ENCODE measurements at regions not wholly inside any gene's neighbourhood (a gene's known extent, or its start where the extent isn't known, plus 50 kb on each side); places are given as distances from the start of the nearest gene placed in this dataset.

DNA sequence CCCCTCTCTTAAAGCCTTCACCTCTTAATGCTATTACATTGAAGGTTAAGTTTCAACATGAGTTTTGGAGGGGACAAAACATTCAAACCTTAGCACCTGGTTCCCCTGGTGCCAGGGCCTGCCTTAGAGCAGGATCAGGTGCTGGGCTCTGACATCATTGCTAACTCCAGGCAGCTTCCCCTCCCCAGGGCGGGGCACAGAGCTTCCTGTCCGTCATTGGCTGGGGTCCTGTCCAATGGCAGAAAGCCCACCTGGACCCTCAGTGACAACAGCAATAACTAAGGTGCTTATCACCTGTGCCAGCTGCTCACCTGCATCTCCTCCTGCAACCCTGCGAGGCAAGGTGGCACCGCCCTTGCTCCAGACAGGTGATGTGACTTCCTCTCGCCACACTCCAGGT is 177.4 kb downstream of the NSG2 start:
- Histone ChIP-seq H3K4me1 (no peaks in the 10 kb centered on the region), H3K4me3 (no peak overlapping the region), H3K27me3 (peaks cover 0 to 12% of the 10 kb centered on the region in 2 donors), H3K9me3 (peaks cover 0 to 4% (median 2%) of the 10 kb centered on the region in 3 donors), H3K27ac (no peak overlapping the region), H3K36me3 (no peaks in the 10 kb centered on the region)
- no peak for DNase-seq
- TF ChIP-seq CTCF (IDR thresholded peaks at IDR 0.05), result no peak
- intact Hi-C loops (cut with DNase I; ENCODE audit: low total_unique reads), result no loop called here

GRCh38 chr5:174223355-174223754 is 177.8 kb downstream of the NSG2 start:
- TF ChIP-seq CTCF (IDR thresholded peaks at IDR 0.05), result no peak
- H3K27me3 ChIP-seq, result peaks cover 0 to 12% of the 10 kb centered on the region in 2 donors
- H3K36me3 ChIP-seq, result no peaks in the 10 kb centered on the region

DNA sequence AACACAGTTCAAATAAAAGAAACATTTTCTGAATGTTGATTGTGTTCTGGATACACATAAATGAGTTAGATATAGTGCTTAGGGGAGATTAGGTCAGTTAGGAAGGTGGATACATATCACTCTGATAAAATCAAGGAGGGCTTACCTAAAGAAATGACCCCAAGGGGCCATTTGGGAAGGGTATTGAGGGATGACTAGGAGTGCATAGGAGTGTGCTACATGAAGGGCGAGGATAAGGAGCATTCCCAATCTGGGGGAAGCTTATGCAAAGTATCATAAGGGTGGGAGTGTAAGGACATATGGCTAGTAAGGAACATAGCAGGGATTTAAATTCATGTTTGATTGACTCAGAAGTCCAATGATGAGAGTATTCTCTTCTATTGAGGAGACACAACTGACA is 183.6 kb downstream of the NSG2 start:
- Histone ChIP-seq H3K27me3 (peaks cover 0 to 6% of the 10 kb centered on the region in 2 donors), H3K4me1 (no peaks in the 10 kb centered on the region), H3K36me3 (no peaks in the 10 kb centered on the region), H3K27ac (no peak overlapping the region), H3K4me3 (no peak overlapping the region), H3K9me3 (no peaks in the 10 kb centered on the region)
- TF ChIP-seq CTCF (IDR thresholded peaks at IDR 0.05), result no peak
- no peak for DNase-seq
- intact Hi-C loops (cut with DNase I; ENCODE audit: low total_unique reads), result no loop called here

More at GRCh38 chr5:174223355-174223754, 177.8 kb downstream of the NSG2 start:
- no peak overlapping the region for H3K4me3 ChIP-seq
- DNase-seq, result no peak
- no peaks in the 10 kb centered on the region for H3K4me1 ChIP-seq
- intact Hi-C loops (cut with DNase I; ENCODE audit: low total_unique reads), result no loop called here
- H3K9me3 ChIP-seq, result no peaks in the 10 kb centered on the region
- H3K27ac ChIP-seq, result no peak overlapping the region

DNA sequence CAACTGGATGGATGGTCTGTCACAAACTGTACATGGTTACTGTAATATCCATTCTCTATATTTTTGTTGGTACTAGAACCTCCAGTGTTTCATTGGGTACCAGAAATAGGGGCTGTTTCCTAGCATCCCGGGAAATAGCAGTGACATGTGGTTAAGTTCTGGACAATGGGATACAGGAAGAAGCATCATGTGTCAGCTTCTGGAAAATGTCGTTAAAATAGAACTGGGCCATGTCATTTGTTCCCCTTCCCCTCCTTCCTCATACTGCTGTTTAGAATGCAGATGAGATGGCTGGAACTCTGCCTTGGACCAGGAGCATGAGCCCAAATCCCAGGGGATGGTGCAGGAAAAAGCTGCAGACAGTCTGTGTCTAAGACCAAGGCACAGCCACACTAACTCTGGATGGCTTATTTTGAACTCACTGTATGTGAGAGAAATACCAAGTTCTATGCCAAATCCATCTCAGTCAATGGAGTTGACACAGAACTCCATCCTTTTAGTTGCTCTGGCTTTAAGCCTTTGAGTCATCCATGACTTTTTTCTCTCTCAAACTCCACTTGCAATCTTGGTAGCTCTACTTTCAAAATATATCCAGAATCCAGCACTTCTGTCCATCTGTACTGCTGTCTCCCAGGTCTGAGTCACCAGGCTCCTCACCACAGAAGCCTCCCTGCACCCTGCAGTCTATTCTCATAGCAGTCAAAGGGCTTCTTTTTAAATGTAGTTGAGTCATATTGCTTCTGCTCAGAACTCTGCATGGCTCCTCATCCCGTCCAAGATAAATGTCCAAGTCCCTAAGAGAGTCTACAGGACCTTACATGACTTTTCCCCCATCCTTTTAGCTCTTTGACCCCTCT is 184.2 kb downstream of the NSG2 start:
- no peak for DNase-seq
- H3K4me3 ChIP-seq, result no peak overlapping the region
- H3K4me1 ChIP-seq, result no peaks in the 10 kb centered on the region
- peaks cover 0 to 6% of the 10 kb centered on the region in 2 donors for H3K27me3 ChIP-seq
- no peak overlapping the region for H3K27ac ChIP-seq
- no peaks in the 10 kb centered on the region for H3K9me3 ChIP-seq
- no peaks in the 10 kb centered on the region for H3K36me3 ChIP-seq
- no peak for TF ChIP-seq CTCF (IDR thresholded peaks at IDR 0.05)
- intact Hi-C loops (cut with DNase I; ENCODE audit: low total_unique reads), result no loop called here

GRCh38 chr5:174231956-174232487 is 186.5 kb downstream of the NSG2 start:
- no peak for TF ChIP-seq CTCF (IDR thresholded peaks at IDR 0.05)
- intact Hi-C loops (cut with DNase I; ENCODE audit: low total_unique reads), result no loop called here
- no peaks in the 10 kb centered on the region for H3K36me3 ChIP-seq
- no peak for DNase-seq
- H3K9me3 ChIP-seq, result no peaks in the 10 kb centered on the region
- no peaks in the 10 kb centered on the region for H3K27me3 ChIP-seq
- no peak overlapping the region for H3K27ac ChIP-seq
- H3K4me1 ChIP-seq, result no peaks in the 10 kb centered on the region
- H3K4me3 ChIP-seq, result no peak overlapping the region
